ENCODE measurements at regions not wholly inside any gene's neighbourhood (a gene's known extent, or its start where the extent isn't known, plus 50 kb on each side); places are given as distances from the start of the nearest gene placed in this dataset.

DNA sequence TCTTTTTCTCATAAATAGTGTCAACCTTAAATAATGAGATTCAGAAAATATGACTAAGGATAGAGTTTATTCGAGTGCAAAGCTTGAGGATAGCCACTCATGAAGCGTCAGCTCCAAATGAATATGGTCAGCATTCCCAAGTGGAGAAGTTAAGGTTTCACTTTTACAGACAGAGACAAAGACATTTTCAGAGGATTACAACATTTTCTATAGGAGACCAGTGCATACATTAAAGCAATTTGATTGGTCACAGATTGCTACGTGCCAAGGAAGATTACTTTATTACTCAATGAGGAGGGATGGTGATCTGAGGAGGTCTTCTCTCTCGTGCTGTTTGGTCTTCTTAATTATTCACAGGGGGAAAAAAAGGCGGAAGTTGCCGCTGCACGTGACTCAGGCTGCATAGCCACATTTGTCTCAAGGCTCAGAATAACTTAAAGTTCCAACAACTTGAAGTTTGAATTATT lies 60.1 kb upstream of the SPATA31C2 start:
- H3K9me3 ChIP-seq (ENCODE audit: control insufficient read depth in 4 of 4, low read length in 3 of 4), result no peaks in the 10 kb centered on the region
- TF ChIP-seq SP1 (IDR thresholded peaks at IDR 0.05), result no peak
- TF ChIP-seq, protein P1, sequence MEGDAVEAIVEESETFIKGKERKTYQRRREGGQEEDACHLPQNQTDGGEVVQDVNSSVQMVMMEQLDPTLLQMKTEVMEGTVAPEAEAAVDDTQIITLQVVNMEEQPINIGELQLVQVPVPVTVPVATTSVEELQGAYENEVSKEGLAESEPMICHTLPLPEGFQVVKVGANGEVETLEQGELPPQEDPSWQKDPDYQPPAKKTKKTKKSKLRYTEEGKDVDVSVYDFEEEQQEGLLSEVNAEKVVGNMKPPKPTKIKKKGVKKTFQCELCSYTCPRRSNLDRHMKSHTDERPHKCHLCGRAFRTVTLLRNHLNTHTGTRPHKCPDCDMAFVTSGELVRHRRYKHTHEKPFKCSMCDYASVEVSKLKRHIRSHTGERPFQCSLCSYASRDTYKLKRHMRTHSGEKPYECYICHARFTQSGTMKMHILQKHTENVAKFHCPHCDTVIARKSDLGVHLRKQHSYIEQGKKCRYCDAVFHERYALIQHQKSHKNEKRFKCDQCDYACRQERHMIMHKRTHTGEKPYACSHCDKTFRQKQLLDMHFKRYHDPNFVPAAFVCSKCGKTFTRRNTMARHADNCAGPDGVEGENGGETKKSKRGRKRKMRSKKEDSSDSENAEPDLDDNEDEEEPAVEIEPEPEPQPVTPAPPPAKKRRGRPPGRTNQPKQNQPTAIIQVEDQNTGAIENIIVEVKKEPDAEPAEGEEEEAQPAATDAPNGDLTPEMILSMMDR (IDR thresholded peaks at IDR 0.05; ENCODE audit: low read depth, low read length, missing input control), result no peak
- no peak for TF ChIP-seq EGR1 (IDR thresholded peaks at IDR 0.05; ENCODE audit: low read depth in 2 of 2)
- TF ChIP-seq, protein P2, sequence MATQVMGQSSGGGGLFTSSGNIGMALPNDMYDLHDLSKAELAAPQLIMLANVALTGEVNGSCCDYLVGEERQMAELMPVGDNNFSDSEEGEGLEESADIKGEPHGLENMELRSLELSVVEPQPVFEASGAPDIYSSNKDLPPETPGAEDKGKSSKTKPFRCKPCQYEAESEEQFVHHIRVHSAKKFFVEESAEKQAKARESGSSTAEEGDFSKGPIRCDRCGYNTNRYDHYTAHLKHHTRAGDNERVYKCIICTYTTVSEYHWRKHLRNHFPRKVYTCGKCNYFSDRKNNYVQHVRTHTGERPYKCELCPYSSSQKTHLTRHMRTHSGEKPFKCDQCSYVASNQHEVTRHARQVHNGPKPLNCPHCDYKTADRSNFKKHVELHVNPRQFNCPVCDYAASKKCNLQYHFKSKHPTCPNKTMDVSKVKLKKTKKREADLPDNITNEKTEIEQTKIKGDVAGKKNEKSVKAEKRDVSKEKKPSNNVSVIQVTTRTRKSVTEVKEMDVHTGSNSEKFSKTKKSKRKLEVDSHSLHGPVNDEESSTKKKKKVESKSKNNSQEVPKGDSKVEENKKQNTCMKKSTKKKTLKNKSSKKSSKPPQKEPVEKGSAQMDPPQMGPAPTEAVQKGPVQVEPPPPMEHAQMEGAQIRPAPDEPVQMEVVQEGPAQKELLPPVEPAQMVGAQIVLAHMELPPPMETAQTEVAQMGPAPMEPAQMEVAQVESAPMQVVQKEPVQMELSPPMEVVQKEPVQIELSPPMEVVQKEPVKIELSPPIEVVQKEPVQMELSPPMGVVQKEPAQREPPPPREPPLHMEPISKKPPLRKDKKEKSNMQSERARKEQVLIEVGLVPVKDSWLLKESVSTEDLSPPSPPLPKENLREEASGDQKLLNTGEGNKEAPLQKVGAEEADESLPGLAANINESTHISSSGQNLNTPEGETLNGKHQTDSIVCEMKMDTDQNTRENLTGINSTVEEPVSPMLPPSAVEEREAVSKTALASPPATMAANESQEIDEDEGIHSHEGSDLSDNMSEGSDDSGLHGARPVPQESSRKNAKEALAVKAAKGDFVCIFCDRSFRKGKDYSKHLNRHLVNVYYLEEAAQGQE (IDR thresholded peaks at IDR 0.05), result no peak
- no peak for TF ChIP-seq YY1 (IDR thresholded peaks at IDR 0.05)
- no peak for TF ChIP-seq TAF1 (conservative IDR thresholded peaks at IDR 0.05)
- no peak for TF ChIP-seq HNF4A (conservative IDR thresholded peaks at IDR 0.05)
- no peak for TF ChIP-seq RAD21 (IDR thresholded peaks at IDR 0.05)
- TF ChIP-seq NR2F2 (IDR thresholded peaks at IDR 0.05), result no peak
- TF ChIP-seq, protein P3, sequence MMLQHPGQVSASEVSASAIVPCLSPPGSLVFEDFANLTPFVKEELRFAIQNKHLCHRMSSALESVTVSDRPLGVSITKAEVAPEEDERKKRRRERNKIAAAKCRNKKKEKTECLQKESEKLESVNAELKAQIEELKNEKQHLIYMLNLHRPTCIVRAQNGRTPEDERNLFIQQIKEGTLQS (IDR thresholded peaks at IDR 0.05), result no peak
- no peak for TF ChIP-seq GABPA (IDR thresholded peaks at IDR 0.05 in 1 of 2, conservative IDR thresholded peaks at IDR 0.05 in 1 of 2)
- TF ChIP-seq JUND (IDR thresholded peaks at IDR 0.05), result no peak
- TF ChIP-seq, protein P4, sequence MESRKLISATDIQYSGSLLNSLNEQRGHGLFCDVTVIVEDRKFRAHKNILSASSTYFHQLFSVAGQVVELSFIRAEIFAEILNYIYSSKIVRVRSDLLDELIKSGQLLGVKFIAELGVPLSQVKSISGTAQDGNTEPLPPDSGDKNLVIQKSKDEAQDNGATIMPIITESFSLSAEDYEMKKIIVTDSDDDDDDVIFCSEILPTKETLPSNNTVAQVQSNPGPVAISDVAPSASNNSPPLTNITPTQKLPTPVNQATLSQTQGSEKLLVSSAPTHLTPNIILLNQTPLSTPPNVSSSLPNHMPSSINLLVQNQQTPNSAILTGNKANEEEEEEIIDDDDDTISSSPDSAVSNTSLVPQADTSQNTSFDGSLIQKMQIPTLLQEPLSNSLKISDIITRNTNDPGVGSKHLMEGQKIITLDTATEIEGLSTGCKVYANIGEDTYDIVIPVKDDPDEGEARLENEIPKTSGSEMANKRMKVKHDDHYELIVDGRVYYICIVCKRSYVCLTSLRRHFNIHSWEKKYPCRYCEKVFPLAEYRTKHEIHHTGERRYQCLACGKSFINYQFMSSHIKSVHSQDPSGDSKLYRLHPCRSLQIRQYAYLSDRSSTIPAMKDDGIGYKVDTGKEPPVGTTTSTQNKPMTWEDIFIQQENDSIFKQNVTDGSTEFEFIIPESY (IDR thresholded peaks at IDR 0.05), result no peak
- TF ChIP-seq RXRA (IDR thresholded peaks at IDR 0.05), result no peak
- TF ChIP-seq FOXA2 (IDR thresholded peaks at IDR 0.05), result no peak
- no peak for TF ChIP-seq HNF4G (IDR thresholded peaks at IDR 0.05)
- TF ChIP-seq FOXA1 (IDR thresholded peaks at IDR 0.05), result no peak
- H3K4me1 ChIP-seq (ENCODE audit: control insufficient read depth in 4 of 4, insufficient read depth in 4 of 4, low read length in 3 of 4), result peaks cover 0 to 7% (median 4%) of the 10 kb centered on the region in 4 donors
- DNase-seq (ENCODE audit: low spot score), result no peak
- no peak overlapping the region for H3K27ac ChIP-seq (ENCODE audit: low read depth in 1 of 2, low read length in 2 of 2)
- no peak overlapping the region for H3K9ac ChIP-seq (ENCODE audit: low read depth in 1 of 2, low read length in 2 of 2)
- 68% methylated on average over 7 of the region's 7 CpGs for WGBS
- no peak overlapping the region for H3K4me3 ChIP-seq (ENCODE audit: low read depth in 1 of 3, low read length in 3 of 3)
- no peaks in the 10 kb centered on the region for H3K36me3 ChIP-seq (ENCODE audit: control insufficient read depth in 4 of 4, insufficient read depth in 3 of 4, low read depth in 1 of 4, low read length in 3 of 4)
- H3K27me3 ChIP-seq (ENCODE audit: control insufficient read depth in 4 of 4, insufficient read depth in 4 of 4, low read length in 3 of 4), result no peaks in the 10 kb centered on the region
